Activated CD8-positive, alpha-beta memory T cell treated with anti-CD3 and anti-CD28 coated beads, Interleukin-2, amount 50 U/mL, for 4 hours (primary cell): ENCODE measurements at regions not wholly inside any gene's neighbourhood (a gene's known extent, or its start where the extent isn't known, plus 50 kb on each side); places are given as distances from the start of the nearest gene placed in this dataset.
"Not testable (repeated sequence)": the region's sequence is repeated elsewhere in the genome, so short reads cannot be mapped to it uniquely, and the experiment has no call there.

Experiments
- DNase-seq: peaks from one replicate; pipeline ENCODE4 v3.0.0-alpha.2; 2020

- DNase-seq = no peak
These were observed 190.3 kb downstream of the SATB1 start for GRCh38 chr3:18234717-18235335.

GRCh38 chr3:18233987-18234716 lies 191.0 kb downstream of the SATB1 start:
- DNase-seq = no peak

- no peak for DNase-seq
These were observed 192.8 kb downstream of the SATB1 start for GRCh38 chr3:18232317-18232716.

GRCh38 chr3:18228060-18228459 lies 197.1 kb downstream of the SATB1 start:
- no peak for DNase-seq

- DNase-seq = no peak
These were observed 199.4 kb downstream of the SATB1 start for GRCh38 chr3:18225709-18226108.

- DNase-seq = no peak
These were observed 200.7 kb downstream of the SATB1 start for GRCh38 chr3:18224426-18224825.

GRCh38 chr3:18223974-18224373 lies 201.2 kb downstream of the SATB1 start:
- no peak for DNase-seq

GRCh38 chr3:18223571-18223970 lies 201.6 kb downstream of the SATB1 start:
- DNase-seq = no peak

- DNase-seq = no peak
These were observed 202.5 kb downstream of the SATB1 start for GRCh38 chr3:18222686-18223085.

GRCh38 chr3:18217507-18218174 lies 207.5 kb downstream of the SATB1 start:
- no peak for DNase-seq

- DNase-seq = no peak
These were observed 208.1 kb downstream of the SATB1 start for GRCh38 chr3:18216996-18217395.

GRCh38 chr3:18215639-18216038 lies 209.5 kb downstream of the SATB1 start:
- DNase-seq = no peak

- no peak for DNase-seq
These were observed 214.0 kb downstream of the SATB1 start for GRCh38 chr3:18211116-18211515.

GRCh38 chr3:18208856-18209255 lies 216.3 kb downstream of the SATB1 start:
- DNase-seq = no peak

GRCh38 chr3:18208091-18208490 lies 217.0 kb downstream of the SATB1 start:
- no peak for DNase-seq

GRCh38 chr3:18207226-18207625 lies 217.9 kb downstream of the SATB1 start:
- no peak for DNase-seq

- DNase-seq = not testable (repeated sequence)
These were observed 219.4 kb downstream of the SATB1 start for GRCh38 chr3:18205701-18206100.

- DNase-seq = no peak
These were observed 223.8 kb downstream of the SATB1 start for GRCh38 chr3:18201315-18201714.

GRCh38 chr3:18199757-18200156 lies 225.4 kb downstream of the SATB1 start:
- no peak for DNase-seq

- no peak for DNase-seq
These were observed 229.3 kb downstream of the SATB1 start for GRCh38 chr3:18195836-18196235.

- no peak for DNase-seq
These were observed 230.7 kb downstream of the SATB1 start for GRCh38 chr3:18194431-18194830.

GRCh38 chr3:18190646-18191045 lies 234.5 kb downstream of the SATB1 start:
- no peak for DNase-seq

GRCh38 chr3:18189282-18190050 lies 235.7 kb downstream of the SATB1 start:
- no peak for DNase-seq
